Muscle of back (tissue), 3 donors: ENCODE measurements at regions not wholly inside any gene's neighbourhood (a gene's known extent, or its start where the extent isn't known, plus 50 kb on each side); places are given as distances from the start of the nearest gene placed in this dataset.
"Not testable (repeated sequence)": the region's sequence is repeated elsewhere in the genome, so short reads cannot be mapped to it uniquely, and the experiment has no call there.

Source experiments
- DNase-seq, 3 donors: peaks; one replicate each; pipeline versions ENCODE4 v3.0.0 to v3.0.0-alpha.2; 2013

- DNase-seq: peak; percentile 13 to 53 (median 50)
These were observed 142.6 kb upstream of the SPRED2 start for GRCh38 chr2:65574993-65575392.

DNA sequence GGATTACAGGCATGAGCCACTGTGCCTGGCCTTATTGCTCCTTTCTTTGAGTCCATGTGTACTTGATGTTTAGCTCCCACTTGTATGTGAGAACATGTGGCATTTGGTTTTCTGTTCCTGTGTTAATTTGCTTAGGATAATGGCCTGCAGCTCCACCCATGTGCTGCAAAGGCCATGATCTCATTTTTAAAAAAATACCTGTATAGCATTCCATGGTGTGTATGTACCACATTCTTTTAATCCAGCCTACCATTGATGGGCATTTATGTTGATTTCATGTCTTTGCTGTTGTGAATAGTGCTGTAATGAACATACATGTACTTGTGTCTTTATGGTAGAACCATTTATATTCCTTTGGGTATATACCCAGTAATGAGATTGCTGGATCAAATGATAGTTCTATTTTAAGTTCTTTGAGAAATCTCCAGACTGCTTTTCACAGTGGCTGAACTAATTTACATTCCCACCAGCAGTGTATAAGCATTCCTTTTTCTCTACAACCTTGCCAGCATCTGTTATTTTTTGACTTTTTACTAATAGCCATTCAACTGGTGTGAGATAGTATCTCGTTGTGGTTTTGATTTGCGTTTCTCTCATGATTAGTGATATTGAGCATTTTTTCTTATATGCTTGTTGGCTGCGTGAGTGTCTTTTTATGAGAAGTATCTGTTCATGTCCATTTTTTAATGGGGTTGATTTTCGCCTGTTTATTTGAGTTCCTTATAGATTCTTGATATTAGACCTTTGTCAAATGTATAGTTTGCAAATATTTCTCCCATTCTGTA, 136.4 kb upstream of the SPRED2 start:
- DNase-seq: not testable (repeated sequence)

GRCh38 chr2:65566617-65567016, 134.2 kb upstream of the SPRED2 start:
- no peak for DNase-seq

- DNase-seq: no peak
These were observed 133.3 kb upstream of the SPRED2 start for GRCh38 chr2:65565681-65566080.

GRCh38 chr2:65564299-65564698, 131.9 kb upstream of the SPRED2 start:
- DNase-seq: no peak

- no peak for DNase-seq
These were observed 130.5 kb upstream of the SPRED2 start for GRCh38 chr2:65562890-65563289.

GRCh38 chr2:65558743-65559142, 126.3 kb upstream of the SPRED2 start:
- DNase-seq: no peak

DNA sequence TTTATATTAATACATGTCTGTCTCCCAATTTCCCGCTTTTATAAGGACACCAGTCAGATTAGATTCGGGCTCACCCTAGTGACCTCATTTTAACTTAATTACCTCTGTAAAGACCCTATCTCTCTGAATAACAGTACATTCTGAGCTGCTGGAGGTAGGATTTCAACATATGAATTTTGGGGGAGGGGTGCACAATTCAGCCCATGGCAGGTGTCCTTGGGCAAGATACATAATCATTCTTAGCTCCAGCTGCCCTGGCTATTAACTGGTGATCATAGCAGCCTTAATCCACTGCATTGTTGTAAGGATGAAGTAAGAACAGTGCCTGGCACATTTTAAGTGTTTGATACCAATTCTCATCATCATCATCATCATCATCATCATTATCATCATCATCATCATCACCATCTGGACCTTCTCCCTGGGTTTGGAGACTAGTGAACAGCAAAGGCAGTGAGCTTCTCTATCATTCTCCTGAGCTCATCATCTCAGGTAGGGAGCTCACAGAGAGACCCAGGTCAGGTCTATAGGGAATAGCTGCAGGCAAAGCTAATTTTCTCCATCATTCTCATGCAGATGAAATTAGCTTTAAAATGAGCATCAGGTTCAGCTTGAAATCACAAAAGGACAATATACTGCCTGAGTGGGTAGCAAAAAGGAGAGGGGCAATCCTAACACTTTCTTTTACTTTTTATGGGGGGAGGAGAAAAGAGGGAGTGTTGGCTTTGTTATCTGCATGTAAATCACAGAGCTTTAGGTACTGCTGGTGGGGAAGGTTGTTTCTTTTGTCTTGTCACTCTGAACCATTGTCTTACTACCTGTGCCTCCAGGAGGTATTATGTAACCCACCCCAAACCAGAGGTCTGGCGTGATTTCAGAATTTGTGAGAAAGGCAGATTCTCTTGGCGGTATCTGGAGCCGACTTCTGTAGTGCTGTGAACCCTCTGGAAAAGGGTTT, 125.5 kb upstream of the SPRED2 start:
- no peak for DNase-seq

- DNase-seq: no peak
These were observed 122.6 kb upstream of the SPRED2 start for GRCh38 chr2:65554765-65555591.

GRCh38 chr2:65553504-65554074, 121.2 kb upstream of the SPRED2 start:
- DNase-seq: no peak

GRCh38 chr2:65551528-65551927, 119.1 kb upstream of the SPRED2 start:
- DNase-seq: no peak

GRCh38 chr2:65550246-65550645, 117.8 kb upstream of the SPRED2 start:
- DNase-seq: no peak

- no peak for DNase-seq
These were observed 117.2 kb upstream of the SPRED2 start for GRCh38 chr2:65549631-65550030.

DNA sequence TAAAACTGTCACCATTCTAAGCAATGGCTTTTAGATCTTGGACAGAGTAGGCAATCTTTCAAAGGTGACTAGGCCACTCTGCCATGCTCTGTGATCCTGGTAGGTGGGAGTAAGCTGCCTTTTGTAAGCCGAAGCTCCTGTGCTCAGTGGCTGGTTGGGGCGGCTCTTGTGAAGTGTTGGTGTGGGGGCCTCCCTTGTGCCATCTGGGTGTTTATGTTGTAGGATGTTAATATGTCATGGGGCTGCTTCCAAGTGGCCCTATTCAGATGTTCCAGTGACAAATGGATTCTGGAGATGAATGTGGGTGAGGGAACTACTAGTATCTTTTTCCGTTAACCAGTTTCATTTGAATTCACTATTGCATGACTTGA, 116.8 kb upstream of the SPRED2 start:
- DNase-seq: no peak

DNA sequence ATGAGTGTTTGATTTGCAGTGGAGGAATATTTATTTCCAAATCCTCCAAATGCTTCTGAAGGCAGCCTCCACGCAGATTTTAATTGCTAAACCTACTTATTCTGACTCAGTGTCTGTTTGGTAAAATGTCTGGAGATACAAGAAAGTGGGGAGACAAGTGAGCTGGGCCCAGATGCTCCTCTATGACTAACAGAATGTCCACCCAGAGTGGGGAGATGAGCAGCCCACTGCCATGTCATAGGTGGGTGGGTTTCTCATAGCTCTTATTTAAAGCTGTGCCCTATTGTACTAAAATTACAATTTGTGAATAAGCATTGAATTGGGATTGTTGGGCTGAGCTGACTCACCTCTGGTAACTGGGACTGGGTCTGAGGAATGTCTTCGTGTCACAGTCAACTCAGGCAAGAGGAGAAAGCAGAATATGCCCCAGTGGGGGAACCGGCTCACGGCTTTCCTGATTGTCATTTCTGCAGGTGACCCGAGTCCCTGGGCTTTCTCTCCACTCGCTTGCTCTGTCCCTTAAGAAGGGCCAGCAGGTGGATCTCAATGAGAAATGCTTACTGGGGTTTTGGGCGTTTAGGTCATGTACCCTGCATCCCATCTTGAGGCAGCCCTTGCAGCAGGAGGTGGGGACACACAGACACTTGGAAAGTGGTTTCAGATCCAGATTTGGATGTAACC, 116.3 kb upstream of the SPRED2 start:
- DNase-seq: no peak

DNA sequence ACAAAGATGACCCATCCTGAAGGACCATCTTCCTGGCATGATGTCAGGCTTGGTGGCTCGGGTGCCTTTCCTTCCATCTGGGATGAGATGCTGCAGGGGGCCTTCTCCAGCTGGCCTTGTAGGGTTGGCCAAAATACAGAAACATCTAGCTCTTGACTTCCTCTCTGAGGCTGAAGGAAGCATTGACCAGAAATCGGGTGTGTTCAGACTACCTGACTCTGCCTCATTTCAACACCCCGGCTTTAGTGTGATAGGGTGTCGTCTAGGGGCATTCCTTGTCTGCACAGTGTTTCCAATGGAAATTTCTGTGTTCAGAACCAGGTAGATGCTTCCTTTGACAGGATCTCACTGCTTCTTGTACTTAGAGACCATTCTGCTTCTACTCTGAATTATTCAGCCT, 115.7 kb upstream of the SPRED2 start:
- no peak for DNase-seq

DNA sequence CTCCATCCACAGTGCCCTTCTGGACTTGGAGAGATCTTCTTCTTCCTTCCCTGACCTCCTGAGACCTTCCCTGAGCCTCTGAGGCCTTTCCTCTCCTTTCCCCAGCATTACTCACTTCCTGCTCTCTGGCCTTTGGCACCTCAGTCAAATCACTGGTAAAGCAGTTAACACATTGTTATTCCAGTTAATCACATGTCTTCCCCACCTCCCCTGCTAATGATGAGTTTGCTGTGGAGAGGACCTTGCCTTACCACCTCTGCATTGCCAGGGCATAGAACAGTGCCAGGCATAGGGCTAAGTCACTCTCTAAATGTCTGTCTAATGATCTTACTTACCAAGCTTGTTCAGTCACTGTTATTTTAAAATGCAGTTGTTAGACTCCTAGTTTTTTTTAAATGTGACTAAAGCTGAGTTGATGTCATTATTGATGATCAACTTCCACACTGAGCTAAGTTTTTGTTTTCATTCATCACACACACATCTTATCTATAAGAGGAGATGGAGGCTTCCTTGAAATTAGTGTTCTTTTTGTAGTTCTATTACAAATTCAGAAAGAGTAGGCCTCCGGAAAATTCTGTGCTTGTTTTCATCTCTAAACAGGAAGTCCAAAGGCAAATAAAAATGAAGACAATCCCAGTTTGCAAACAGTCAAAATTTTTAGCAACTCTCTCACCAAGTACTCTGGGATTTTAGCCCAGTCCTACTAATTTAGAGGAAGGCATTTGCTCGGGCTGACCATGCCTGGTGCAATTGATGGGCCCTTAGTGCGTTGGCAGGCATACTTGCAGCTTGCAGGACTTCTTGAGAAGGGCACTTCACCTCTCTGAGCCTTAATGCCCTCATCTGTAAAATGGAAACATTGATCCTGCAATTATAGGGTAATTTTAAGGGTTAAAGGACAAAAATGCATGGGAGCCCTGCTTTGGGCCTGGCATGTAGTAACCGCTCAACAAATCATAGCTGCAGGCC, 113.7 kb upstream of the SPRED2 start:
- DNase-seq: peak in 1 of 3 donors; percentile 5

GRCh38 chr2:65541773-65542172, 109.4 kb upstream of the SPRED2 start:
- DNase-seq: no peak

GRCh38 chr2:65539633-65540032, 107.2 kb upstream of the SPRED2 start:
- no peak for DNase-seq
